SK-N-SH treated with all-trans-retinoic acid at 6 μM for 48 hours (cell line): ENCODE measurements at regions not wholly inside any gene's neighbourhood (a gene's known extent, or its start where the extent isn't known, plus 50 kb on each side); places are given as distances from the start of the nearest gene placed in this dataset.

Experiments used
- ESRRG ChIP-seq: fragments of 250-450 bp; sonication (Bioruptor Pico); IDR thresholded peaks from 2 replicates; pipeline ENCODE4 v1.6.1; 2021; ENCODE audit warnings: mild to moderate bottlenecking
- PPARA ChIP-seq: fragments of 250-450 bp; sonication (Bioruptor Pico); IDR thresholded peaks from 2 replicates; pipeline ENCODE4 v1.5.0; 2020; ENCODE audit warnings: mild to moderate bottlenecking, borderline replicate concordance
- TOX ChIP-seq: fragments of 250-450 bp; sonication (Bioruptor Pico); IDR thresholded peaks from 2 replicates; pipeline ENCODE4 v1.8.0; 2021; ENCODE audit warnings: mild to moderate bottlenecking, moderate library complexity, borderline replicate concordance

- TF ChIP-seq PPARA (no peak), TOX (CRISPR knock-in tag) (no peak), ESRRG (CRISPR knock-in tag) (no peak)
Measured at GRCh38 chr22:34866081-34866480, 199.9 kb upstream of the ISX start.
